Inferior parietal cortex (tissue), 1 donor: ENCODE measurements at regions not wholly inside any gene's neighbourhood (a gene's known extent, or its start where the extent isn't known, plus 50 kb on each side); places are given as distances from the start of the nearest gene placed in this dataset.
"Not testable (repeated sequence)": the region's sequence is repeated elsewhere in the genome, so short reads cannot be mapped to it uniquely, and the experiment has no call there.

Experiments
- DNase-seq: peaks from one replicate; pipeline ENCODE4 v3.0.0-alpha.2; 2016; ENCODE audit errors: extremely low spot score

DNA sequence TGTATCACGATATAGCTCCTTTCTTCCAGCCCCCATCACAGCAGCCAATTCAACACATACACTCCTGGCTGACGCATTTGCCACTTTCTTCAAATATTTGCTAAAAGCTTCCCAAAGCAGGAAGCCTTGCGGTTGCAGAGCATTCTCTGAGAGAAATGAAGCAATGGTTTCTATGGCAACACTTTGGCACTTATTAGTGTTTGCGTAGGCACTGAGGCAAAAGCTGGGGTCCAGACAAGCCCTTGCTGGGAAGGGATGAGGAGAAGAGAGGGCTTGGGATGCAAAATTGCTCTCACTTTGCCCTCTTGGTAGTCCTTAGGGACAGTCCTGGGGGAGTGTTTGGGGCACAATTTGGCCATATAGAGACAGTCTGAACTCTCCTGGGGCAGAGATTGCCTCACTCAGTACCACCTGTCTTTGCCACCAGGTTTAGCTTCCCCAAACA lies 55.0 kb upstream of the PAK3 start:
- DNase-seq = peak; percentile 38

DNA sequence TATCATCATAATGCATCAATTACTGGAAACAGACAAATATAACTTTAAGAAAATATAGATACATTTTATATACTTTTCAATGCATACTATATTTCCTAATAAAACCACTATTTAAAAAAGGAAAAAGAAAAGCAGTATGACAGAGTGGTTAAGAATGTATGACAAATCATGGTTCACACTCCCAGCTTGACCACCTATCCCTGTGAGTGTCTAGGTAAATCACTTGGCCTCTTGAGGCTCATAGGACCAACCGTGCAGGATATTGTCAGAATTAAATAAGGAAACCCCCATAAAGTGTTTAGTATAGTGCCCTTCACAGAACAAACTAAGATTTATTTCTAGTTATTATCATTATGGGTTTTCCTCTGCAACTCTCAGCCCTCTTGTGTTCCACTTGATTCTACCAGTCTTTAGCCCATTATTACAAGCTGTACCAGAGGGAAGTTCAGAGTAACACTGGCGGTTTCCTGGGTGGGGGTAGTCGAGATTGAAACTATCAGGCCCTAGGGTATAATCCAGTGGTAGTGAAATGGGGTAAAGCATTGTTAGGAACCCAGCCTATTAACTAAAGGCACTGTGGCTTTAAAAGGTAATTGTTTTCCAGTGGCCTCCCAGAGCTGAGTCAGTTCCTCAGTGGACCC lies 55.5 kb upstream of the PAK3 start:
- DNase-seq = no peak

DNA sequence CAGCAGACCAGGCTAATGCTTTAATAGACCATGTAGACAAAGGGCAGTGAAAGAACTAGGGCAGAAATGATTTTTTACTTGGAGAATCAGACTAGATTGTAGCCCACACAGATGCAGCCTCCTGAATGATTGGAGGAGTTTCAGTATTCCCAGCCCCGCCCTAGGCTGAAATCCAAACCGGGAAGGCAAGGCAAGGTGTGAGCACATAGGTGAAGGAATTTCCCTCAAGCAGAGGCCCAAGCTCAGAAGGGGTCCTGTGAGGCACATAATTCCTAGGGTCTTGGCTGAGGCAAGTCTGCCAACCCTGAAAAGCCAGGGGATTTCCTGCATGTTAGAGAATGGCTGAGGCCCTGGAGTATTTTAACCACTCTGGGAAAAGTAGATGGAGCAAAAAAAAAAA lies 56.4 kb upstream of the PAK3 start:
- no peak for DNase-seq

DNA sequence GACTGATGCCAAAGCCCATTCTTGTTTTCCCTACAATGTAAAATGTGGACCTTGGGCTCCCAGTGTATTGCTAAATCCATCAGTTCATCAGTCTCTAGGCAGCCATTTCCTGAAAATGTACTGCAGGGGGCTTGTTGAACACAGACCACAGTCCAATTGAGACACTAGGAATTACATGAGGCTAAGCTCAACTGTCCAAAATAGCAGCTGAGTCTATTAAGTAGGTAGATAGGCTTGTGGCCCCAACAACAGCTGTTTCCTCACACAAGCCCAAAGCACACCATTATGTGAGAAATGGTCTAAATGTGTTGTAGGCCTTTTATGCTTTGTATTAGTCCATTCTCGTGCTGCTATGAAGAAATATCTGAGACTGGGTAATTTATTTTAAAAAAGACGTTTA lies 60.0 kb upstream of the PAK3 start:
- no peak for DNase-seq

DNA sequence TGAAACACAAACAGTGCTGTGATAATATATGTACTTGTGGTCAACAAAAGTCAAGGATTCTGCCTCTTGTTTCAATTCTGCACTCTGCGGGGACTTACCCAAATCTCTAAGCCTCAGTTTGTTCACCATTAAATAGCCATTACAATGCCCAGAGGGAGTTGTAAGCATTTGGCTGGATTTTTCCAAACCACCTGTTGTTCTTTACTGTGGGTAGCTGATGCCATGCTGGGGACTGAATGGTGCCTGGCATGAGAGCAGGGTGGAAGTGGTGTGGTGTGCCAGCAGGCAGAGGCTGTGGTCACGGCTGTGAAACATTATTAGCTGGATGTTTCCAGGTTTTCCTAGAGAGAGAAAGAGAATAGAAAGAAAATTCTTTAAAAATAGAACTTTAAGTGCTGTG lies 60.7 kb upstream of the PAK3 start:
- no peak for DNase-seq

DNA sequence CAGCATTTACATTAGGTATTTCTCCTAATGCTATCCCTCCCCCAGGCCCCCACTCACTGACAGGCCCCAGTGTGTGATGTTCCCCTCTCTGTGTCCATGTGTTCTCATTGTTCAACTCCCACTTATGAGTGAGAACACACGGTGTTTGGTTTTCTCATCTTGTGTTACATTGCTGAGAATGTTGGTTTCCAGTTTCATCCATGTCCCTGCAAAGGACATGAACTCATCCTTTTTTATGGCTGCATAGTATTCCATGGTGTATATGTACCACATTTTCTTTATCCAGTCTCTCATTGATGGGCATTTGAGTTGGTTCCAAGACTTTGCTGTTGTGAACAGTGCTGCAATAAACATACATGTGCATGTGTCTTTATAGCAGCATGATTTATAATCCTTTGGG lies 73.0 kb upstream of the PAK3 start:
- DNase-seq = not testable (repeated sequence)

DNA sequence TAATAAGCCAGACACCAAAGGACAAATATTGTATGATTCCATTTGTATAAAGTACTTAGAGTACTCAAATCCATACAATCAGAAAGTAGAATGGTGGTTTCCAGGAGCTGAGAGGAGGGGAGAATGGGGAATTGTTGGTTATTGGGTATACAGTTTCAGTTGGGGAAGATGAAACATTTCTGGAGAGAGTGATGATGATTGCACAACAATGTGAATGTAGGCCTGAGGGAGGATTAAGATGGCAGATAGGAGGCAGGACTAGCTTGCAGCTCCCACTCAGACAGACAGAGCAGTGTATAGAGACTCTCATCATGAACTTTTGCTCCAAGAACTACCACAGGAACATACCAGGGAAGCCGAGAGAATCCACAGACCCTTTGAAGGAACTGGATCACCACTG lies 75.7 kb upstream of the PAK3 start:
- DNase-seq = no peak

DNA sequence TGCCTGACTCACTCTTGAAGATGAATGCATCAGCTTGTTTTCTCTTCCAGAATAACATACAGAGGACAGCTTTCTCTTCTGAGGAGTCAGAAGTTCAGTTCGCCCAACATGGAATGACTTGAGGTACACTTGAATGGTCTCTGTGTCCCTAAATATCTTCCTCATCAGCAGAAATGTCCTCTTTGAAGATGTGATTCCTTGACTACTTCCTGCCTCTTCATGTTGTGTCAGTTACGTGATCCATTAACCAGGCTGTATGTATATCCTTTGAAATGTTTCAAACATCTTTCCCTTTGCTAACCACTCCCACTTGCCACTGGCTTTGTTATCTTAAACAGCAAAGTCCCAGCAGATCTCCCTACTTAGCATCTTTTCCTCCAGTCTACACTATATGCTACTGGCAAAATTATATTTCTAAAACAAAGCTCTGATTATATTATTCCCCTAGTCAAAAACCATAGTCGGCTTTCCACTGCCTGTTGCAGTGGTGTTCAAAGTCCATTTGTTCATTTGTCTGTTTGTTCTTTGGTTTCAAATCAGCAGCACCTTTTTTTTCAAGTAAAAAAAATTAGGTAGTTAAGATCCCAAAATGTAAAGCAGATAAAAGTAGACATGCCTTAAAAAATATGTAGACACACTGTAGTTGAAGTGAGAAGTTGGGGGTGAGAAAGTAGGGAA lies 82.1 kb upstream of the PAK3 start:
- no peak for DNase-seq

DNA sequence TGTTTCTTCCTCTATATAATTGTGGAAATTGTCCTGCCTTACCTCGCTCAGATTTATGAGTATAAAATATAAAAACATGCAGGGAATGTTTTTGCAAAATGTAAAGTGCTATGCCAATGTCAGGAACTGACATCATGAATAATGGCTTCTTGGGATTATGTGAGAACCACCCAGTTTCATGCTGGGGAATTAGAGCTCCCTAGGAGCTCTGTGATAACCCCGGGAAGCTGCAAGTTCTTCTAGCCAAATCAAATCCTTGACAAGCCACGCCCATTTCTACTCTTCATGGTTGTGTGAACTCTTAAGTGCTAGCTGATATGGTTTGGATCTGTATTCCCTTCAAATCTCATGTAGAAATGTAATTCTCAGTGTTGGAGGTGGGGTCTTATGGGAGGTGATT lies 85.9 kb upstream of the PAK3 start:
- DNase-seq = no peak

DNA sequence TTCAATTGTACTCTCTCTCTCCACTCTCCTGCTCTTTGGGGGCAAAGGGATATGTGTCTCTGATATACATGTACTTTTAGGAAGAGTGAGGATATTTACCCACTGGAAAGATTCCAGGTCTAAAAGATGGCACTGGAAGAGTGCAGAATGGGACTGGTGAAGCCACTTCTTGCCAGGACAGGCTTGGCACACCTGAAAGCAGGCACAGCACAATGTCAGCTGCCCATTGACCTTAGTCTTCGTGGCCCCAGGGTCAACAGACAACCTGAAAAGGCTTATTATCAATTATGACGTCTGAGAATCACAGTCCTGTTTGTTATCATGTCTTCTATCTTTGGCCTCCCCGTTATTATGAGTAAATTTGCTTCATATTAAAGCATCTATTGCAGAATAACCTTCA lies 86.7 kb upstream of the PAK3 start:
- no peak for DNase-seq

DNA sequence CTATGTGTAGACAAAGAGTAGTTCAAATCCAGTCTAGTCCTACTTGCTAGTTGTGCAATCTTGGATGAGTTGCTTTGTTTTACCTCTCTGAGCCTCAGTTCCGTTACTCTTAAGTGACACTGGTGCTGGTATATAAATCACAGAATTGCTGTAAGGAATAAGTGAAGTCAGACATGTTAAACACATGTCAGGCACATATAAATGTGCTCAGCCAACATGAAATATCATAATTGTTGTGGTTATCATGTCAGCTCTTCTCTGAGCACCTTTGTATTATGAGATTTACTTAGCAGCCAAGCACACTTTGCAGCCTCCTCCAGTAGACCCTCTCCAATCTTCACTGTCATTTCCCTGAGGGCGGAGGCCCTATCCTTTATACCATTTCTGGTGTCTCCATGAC lies 87.9 kb upstream of the PAK3 start:
- DNase-seq = no peak

DNA sequence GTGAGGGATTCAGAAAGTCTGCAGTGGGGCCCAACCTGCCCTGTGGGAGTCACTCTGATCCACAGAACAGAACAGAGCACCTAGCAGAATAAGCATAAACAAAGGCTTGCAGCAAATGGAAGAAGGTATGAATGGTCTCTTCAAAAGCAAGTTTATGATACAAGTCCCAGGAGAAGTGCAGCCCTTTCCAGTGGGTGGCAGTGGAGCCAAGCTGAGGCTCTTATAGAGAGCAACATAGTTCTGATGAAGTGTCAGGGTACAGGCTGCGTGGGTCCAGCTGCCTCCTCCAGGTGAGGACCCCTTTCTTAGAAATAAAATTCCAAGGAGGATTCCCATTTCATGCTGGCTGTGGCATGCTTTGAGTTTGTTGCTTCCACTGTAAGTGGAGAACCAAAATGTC lies 88.8 kb upstream of the PAK3 start:
- DNase-seq = no peak

DNA sequence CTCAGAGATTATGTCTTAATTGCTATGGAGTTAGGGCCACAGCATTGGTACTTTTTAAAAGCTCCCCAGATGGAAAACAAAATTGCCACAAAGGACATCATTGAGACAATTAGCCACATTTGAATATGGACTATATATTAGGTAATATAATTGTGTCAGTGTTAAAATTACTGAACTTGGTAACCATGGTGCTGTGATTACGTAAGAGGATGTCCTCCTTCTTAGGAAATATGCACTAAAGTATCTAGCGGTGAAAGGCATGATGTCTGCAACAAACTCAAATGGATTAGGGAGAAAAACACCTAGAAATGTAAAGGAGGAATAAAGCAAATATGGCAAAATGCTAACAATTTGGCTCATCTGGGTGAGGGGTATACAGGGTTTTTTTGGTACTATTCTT lies 89.9 kb upstream of the PAK3 start:
- DNase-seq = no peak

DNA sequence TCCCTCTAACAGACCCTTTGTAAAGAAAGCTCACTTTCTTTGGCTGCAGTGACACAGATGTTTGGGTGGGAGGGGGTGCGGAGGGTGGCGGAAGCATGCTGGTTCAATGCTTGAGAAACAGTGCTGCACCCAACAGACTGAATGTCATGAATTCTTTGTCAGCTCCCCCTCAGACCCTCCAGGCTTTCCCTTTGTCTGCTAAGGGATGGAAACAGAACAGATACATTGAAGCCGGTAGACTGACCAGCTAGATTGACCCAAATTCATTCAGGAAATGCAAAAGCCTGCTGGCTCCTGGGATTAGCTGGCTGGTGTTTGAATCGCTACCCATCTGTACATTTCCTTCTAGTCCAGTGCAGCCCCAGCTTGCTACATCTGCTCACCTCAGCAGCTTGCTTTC lies 90.8 kb upstream of the PAK3 start:
- DNase-seq = no peak

DNA sequence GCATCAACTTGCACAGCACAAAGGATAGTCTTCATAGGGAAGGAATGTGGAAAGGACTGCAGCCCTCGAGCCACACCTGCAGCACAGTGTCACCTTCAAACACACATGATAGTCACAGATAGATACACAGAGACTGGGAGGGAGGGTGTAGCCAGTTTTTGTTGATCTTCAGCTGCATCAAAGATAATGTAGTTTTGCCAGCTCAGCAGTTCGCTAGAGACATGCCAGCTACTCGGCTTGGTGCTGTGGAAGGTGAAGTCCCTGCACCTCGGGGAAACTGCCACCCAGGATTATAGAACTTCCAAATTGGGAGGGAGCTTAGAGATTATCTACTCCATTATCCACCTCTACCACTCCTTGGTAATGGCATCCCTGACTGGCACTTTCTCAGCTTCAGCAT lies 92.9 kb upstream of the PAK3 start:
- no peak for DNase-seq

DNA sequence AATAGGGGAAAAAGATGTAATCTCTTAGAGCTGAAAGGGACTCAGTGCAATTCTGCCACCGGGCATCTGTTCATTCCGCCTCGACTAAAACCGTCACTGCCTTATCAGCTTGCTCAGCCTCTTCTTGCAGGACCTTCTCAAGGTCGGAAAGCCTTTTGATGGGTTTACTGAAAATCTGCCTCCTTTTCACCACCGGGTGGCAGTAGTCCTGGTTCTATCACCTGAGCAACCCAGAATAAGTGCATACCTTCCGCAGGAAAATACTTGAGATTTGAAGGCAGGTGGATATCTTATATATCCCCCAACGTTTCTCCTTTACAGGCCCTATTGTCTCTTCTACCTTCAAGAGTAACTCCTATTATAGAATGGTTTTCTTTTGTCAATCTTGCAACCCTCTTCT lies 103.4 kb upstream of the PAK3 start:
- DNase-seq = no peak

DNA sequence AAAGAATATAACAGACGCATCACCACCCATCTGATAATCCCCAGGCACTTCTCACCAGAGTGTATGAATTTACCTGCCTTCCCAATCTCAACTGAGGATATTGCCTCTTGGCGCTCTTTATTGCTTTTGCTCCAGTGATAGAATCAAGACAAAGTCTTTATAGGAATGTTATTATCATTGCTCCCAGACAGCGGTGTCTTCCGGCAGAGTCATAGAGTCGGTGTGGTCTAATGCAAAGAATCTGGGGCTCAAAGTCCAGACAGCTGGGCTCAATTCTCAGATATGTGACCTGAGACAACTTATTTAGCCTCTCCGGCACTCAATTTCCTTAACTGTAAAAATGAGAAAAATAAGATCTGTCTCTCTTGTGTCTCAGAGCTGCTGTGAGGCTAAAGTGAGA lies 106.1 kb upstream of the PAK3 start:
- DNase-seq = no peak

DNA sequence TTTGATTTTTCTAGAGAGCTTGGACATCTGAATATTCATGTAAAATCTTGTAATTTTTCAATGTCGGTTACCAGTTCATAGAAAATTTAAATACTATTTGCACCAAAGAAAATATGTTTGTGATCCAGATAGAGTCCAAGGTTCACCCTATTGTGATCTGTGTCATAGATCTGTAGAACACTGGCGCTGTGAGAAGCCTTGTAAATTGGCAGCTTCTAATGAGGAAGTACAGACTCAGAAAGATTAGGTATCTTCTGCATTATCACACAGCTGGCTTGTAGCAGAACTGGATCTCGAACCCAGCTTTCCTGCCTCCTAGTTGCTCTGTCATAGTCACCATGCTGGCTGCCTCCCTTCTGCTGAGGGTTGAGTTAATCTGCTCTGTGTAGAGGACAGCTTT lies 106.5 kb upstream of the PAK3 start:
- no peak for DNase-seq

DNA sequence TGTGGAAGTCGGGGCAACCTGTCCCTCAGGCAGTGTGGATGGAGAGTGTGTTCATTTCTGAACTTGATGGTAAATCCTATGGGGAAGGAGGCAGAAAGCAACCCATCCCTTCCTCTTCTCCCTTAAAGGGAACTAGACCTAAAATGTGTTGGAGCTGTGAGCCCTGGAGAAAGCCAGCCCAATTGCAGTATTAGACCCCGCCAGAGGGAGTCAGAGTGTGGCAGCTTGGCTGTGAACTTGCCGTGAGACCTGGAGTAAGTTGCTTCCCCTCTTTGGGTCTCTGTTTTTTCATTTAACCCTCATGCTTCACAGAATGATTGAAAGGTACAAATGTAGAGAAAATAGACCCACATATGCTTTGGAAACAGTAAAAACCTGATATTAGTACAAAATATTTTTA lies 108.7 kb upstream of the PAK3 start:
- DNase-seq = no peak

DNA sequence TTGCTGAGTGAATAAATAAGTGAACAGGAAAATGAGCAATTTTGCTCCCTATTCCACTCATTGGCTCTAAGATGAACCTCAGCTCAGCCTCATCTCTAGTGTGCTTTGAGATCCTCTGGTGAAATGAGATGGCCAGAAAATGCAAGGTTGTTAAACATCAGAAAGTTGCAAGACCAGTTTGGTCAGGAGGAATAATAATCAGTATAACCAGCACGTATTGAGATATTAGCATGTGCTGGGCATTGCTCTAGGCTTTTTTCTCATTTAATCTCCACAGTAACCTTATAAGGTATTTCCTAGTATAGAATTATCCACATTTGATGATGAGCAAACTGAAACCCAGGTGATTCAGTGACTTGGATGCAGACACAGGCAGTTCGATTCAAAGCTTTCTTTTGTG lies 110.5 kb upstream of the PAK3 start:
- no peak for DNase-seq

DNA sequence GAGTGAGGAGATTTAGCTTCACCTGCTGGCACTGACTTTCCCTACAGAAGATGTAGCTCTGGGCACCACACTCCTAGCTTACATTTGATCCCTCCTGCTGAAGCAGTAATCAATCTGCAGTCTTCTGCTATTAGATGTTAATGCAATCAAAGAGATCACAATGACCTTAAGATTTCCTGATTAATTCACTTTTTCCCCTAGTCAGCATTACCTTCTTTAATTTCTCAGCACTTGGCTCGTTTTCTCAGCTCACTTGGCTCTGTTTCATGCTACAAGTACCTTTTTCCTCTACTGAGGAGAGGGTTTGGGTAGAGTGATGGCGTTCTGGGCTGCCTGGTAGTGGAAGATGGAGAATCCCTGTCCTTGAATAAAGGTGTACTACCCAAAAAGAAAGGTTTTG lies 113.0 kb upstream of the PAK3 start:
- DNase-seq = no peak

DNA sequence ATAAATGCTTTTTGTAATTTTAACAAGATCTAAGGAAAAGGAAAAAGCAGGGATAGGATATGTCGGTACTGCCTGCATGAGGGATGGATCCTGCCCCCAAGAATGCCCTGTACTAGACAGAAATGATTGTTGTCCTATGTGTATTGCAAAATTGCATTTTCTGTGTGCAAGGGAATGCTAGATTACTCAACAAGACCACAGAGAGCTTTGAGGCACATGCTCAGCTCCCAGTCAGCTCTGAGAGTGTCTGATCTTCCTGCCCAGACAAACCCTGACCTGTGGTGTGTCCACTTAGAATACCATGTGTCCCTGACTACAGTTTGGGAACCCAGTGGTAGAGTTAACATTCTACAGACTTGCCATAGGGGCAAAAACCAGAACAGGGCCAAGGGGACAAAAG lies 129.2 kb upstream of the PAK3 start:
- no peak for DNase-seq

DNA sequence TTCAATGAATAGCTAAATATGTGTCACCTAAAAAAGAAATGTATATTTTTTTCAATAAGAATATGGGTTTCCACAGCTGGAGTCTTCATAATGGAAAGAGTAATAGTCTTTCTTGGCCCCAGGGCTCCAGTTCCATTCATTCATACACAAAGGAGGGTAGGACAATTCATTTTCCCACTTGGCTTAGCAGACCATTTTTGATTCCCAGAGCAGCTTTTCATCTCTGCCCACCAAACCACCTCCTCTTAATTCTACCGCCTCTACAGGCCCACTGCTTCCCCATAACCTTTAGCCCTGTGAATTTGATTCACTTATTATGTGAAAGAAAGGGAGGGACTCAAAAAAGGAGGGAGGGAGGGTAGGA lies 129.9 kb upstream of the PAK3 start:
- no peak for DNase-seq

DNA sequence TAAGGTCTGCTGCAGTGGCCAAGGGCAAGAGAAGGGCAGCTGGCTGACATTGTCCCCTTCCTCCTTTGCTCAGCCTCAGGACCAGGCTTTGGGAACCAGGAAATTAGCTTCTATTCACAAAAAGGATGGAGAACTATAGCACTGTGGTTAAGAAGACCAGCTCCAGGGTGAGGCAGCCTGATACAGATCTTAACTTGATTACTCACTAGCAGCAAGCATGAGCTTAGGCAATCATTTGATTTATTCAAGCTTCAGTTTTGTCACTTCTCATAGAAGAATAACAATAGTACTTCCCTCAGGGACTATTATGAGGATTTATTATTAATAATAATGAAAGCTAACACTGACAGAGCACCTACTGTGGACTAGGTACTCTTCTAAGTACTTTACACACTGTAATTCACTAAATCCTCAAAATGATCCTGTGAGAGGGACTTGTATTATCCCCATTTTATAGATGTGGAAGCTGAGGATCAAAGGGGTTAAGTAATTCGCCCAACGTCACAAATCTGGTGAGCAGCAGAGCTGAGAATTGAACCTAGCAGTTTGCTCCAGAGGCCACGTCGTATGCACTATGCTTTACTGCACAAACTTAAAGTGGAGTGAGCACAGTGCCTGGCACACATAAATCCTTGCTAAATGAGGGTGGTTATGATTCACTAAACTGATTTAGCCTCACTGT lies 130.4 kb upstream of the PAK3 start:
- no peak for DNase-seq
